ENCODE measurements at regions not wholly inside any gene's neighbourhood (a gene's known extent, or its start where the extent isn't known, plus 50 kb on each side); places are given as distances from the start of the nearest gene placed in this dataset.

DNA sequence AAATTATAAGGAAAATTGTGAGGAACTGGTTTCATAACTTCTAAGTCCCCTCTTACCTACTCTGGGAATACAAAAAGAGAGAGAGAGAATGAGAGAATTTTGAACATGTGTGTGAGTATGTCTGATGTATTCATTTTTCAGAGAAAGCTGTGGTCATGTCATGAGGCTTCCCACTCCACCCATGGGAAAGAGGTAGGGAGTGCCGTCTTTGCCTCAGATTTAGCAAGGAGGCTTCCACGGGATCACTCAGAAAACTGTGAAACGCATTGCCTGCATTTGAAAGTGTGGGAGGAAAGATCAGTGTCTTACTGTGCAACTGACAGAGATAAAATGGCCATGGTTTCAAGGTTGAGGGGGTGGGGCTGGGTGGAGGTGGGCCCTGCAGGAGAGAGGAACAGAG is 331.5 kb upstream of the CTNNB1 start:
- TF ChIP-seq, protein P1, sequence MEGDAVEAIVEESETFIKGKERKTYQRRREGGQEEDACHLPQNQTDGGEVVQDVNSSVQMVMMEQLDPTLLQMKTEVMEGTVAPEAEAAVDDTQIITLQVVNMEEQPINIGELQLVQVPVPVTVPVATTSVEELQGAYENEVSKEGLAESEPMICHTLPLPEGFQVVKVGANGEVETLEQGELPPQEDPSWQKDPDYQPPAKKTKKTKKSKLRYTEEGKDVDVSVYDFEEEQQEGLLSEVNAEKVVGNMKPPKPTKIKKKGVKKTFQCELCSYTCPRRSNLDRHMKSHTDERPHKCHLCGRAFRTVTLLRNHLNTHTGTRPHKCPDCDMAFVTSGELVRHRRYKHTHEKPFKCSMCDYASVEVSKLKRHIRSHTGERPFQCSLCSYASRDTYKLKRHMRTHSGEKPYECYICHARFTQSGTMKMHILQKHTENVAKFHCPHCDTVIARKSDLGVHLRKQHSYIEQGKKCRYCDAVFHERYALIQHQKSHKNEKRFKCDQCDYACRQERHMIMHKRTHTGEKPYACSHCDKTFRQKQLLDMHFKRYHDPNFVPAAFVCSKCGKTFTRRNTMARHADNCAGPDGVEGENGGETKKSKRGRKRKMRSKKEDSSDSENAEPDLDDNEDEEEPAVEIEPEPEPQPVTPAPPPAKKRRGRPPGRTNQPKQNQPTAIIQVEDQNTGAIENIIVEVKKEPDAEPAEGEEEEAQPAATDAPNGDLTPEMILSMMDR (conservative IDR thresholded peaks at IDR 0.05; ENCODE audit: low read length) = no peak
- TF ChIP-seq EZH2phosphoT487 (IDR thresholded peaks at IDR 0.05; ENCODE audit: borderline replicate concordance, low read depth, low read length) = no peak

Data from OCI-LY7 (cell line).